IMR-90 (cell line): ENCODE measurements at regions not wholly inside any gene's neighbourhood (a gene's known extent, or its start where the extent isn't known, plus 50 kb on each side); places are given as distances from the start of the nearest gene placed in this dataset.

Source experiments
- ATAC-seq: fragments of 200-7000 bp; cut with Tn5 transposase; 2 replicates; pipeline ENCODE4 v1.9.1; 2020; ENCODE audit warnings: low read depth, mild to moderate bottlenecking, moderate library complexity
- BruUV-seq: library from RNA; stranded (reverse); fragments of 400-500 nt; replicated peaks from 2 replicates; lab custom pipeline; 2021; lab: Mats Ljungman, UMichigan
- CTCF ChIA-PET: fragments of 300-600 bp; formaldehyde crosslinking; extraction: SDS; loops from one replicate; lab custom pipeline; 2021; ENCODE audit warnings: antibody characterized with exemption; lab: Yijun Ruan, JAX
- POLR2A ChIA-PET: fragments of 300-600 bp; sonication (Branson Sonifier 250); formaldehyde crosslinking; loops from one replicate; lab custom pipeline; 2022; ENCODE audit warnings: antibody characterized with exemption; ENCODE audit not compliant: unreplicated experiment; lab: Charles Lee
- DNase-seq: peaks from one replicate; pipeline ENCODE4 v3.0.0; 2013
- H2AFZ ChIP-seq: replicated peaks from 2 replicates; pipeline ENCODE3; 2013; ENCODE audit warnings: low read length, mild to moderate bottlenecking; ENCODE audit not compliant: poor library complexity
- H2AK5ac ChIP-seq: 2 replicates; pipeline ENCODE4 v1.6.1; 2013; ENCODE audit warnings: low read depth, low read length, inconsistent platforms
- H2AK9ac ChIP-seq: replicated peaks from 2 replicates; pipeline ENCODE3; 2013; ENCODE audit warnings: mild to moderate bottlenecking, low read depth, low read length, moderate library complexity; ENCODE audit not compliant: poor library complexity
- H2BK120ac ChIP-seq: 2 replicates; pipeline ENCODE4 v1.6.1; 2013; ENCODE audit warnings: low read depth, low read length, inconsistent platforms
- H2BK15ac ChIP-seq: 3 replicates; pipeline ENCODE4 v1.6.1; 2013; ENCODE audit warnings: low read depth, low read length, inconsistent platforms
- H2BK20ac ChIP-seq: 2 replicates; pipeline ENCODE4 v1.6.1; 2013; ENCODE audit warnings: low read depth, mild to moderate bottlenecking, inconsistent platforms, low read length, moderate library complexity
- H2BK5ac ChIP-seq: 2 replicates; pipeline ENCODE4 v1.6.1; 2013; ENCODE audit warnings: mild to moderate bottlenecking, low read depth, low read length, inconsistent platforms; ENCODE audit not compliant: poor library complexity, severe bottlenecking
- H3K14ac ChIP-seq: replicated peaks from 2 replicates; pipeline ENCODE4 v1.6.1; 2013; ENCODE audit warnings: low read depth, low read length, inconsistent platforms
- H3K18ac ChIP-seq: 2 replicates; pipeline ENCODE4 v1.6.1; 2013; ENCODE audit warnings: low read depth, low read length, control low read depth
- H3K23ac ChIP-seq: 2 replicates; pipeline ENCODE4 v1.6.1; 2013; ENCODE audit warnings: low read depth, low read length, inconsistent platforms
- H3K27ac ChIP-seq: 2 replicates; pipeline ENCODE4 v1.5.1; 2013; ENCODE audit warnings: mild to moderate bottlenecking, control low read depth, low read length; ENCODE audit not compliant: insufficient read depth
- H3K27me3 ChIP-seq: 2 replicates; pipeline ENCODE4 v1.6.1; 2013; ENCODE audit warnings: low read length; ENCODE audit not compliant: control insufficient read depth, insufficient read depth
- H3K36me3 ChIP-seq: 2 replicates; pipeline ENCODE4 v1.6.1; 2013; ENCODE audit warnings: low read length, mixed read lengths; ENCODE audit not compliant: control insufficient read depth, insufficient read depth
- H3K4ac ChIP-seq: 2 replicates; pipeline ENCODE4 v1.6.1; 2013; ENCODE audit warnings: low read depth, low read length, inconsistent platforms
- H3K4me1 ChIP-seq: 2 replicates; pipeline ENCODE4 v1.6.1; 2013; ENCODE audit warnings: low read length, mixed read lengths; ENCODE audit not compliant: control insufficient read depth, insufficient read depth
- H3K4me2 ChIP-seq: 2 replicates; pipeline ENCODE4 v1.6.1; 2013; ENCODE audit warnings: low read depth, mild to moderate bottlenecking, control low read depth, low read length, moderate library complexity
- H3K4me3 ChIP-seq: 2 replicates; pipeline ENCODE4 v1.5.1; 2013; ENCODE audit warnings: low read depth, mild to moderate bottlenecking, control low read depth, low read length, moderate library complexity; ENCODE audit not compliant: insufficient read depth
- H3K56ac ChIP-seq: 2 replicates; pipeline ENCODE4 v1.6.1; 2013; ENCODE audit warnings: low read length, inconsistent platforms; ENCODE audit not compliant: insufficient read depth; ENCODE audit errors: extremely low read depth
- H3K79me1 ChIP-seq, 2 experiments: 2 replicates each; pipeline ENCODE4 v1.6.1; 2013; ENCODE audit warnings: low read length in 2 of 2, inconsistent platforms in 1 of 2, low read depth in 1 of 2
- H3K9ac ChIP-seq: 2 replicates; pipeline ENCODE4 v1.6.1; 2013; ENCODE audit warnings: low read depth, low read length, control low read depth
- H3K9me1 ChIP-seq: 2 replicates; pipeline ENCODE4 v1.6.1; 2013; ENCODE audit warnings: low read length, inconsistent platforms; ENCODE audit not compliant: insufficient read depth
- H3K9me3 ChIP-seq: 2 replicates; pipeline ENCODE4 v1.6.1; 2013; ENCODE audit warnings: low read length; ENCODE audit not compliant: control insufficient read depth, insufficient read depth
- H4K20me1 ChIP-seq: 2 replicates; pipeline ENCODE4 v1.6.1; 2013; ENCODE audit warnings: low read length, inconsistent platforms; ENCODE audit not compliant: insufficient read depth
- H4K5ac ChIP-seq: 2 replicates; pipeline ENCODE4 v1.6.1; 2013; ENCODE audit warnings: mild to moderate bottlenecking, low read depth, low read length, control low read depth
- H4K8ac ChIP-seq, 2 experiments: 2 replicates each; pipeline ENCODE4 v1.6.1; 2013; ENCODE audit warnings: low read depth in 2 of 2, low read length in 2 of 2, control low read depth in 1 of 2, inconsistent platforms in 1 of 2
- H4K91ac ChIP-seq: 2 replicates; pipeline ENCODE4 v1.6.1; 2013; ENCODE audit warnings: low read depth, low read length, inconsistent platforms; ENCODE audit not compliant: insufficient read depth
- BHLHE40 ChIP-seq: fragments of 150-350 bp; IDR thresholded peaks from 2 replicates; pipeline ENCODE4 v1.6.1; 2016; ENCODE audit warnings: mild to moderate bottlenecking, low read depth, low read length
- CEBPB ChIP-seq: IDR thresholded peaks from 2 replicates; pipeline ENCODE4 v1.6.1; 2012; ENCODE audit warnings: low read depth, low read length, improper control_type of control experiment
- CHD1 ChIP-seq: IDR thresholded peaks from 2 replicates; pipeline ENCODE4 v1.6.1; 2012; ENCODE audit warnings: low read depth, low read length, improper control_type of control experiment
- ELK1 ChIP-seq: fragments of 150-350 bp; IDR thresholded peaks from 2 replicates; pipeline ENCODE4 v1.6.1; 2016; ENCODE audit warnings: low read depth, mild to moderate bottlenecking, low read length, moderate library complexity, borderline replicate concordance
- FOS ChIP-seq: fragments of 150-350 bp; IDR thresholded peaks from 2 replicates; pipeline ENCODE4 v1.6.1; 2016; ENCODE audit warnings: low read depth, low read length
- MAFK ChIP-seq: IDR thresholded peaks from 2 replicates; pipeline ENCODE4 v1.6.1; 2012; ENCODE audit warnings: low read depth, low read length, improper control_type of control experiment
- MAZ ChIP-seq: IDR thresholded peaks from 2 replicates; pipeline ENCODE4 v1.6.1; 2012; ENCODE audit warnings: low read depth, mild to moderate bottlenecking, low read length, improper control_type of control experiment, moderate library complexity, borderline replicate concordance
- MXI1 ChIP-seq: IDR thresholded peaks from 2 replicates; pipeline ENCODE4 v1.6.1; 2012; ENCODE audit warnings: low read depth, mild to moderate bottlenecking, low read length, moderate library complexity, borderline replicate concordance
- NFE2L2 ChIP-seq: fragments of 150-350 bp; IDR thresholded peaks from 2 replicates; pipeline ENCODE4 v1.6.1; 2016; ENCODE audit warnings: low read depth, mild to moderate bottlenecking, low read length
- POLR2A ChIP-seq: IDR thresholded peaks from 2 replicates; pipeline ENCODE4 v1.6.1; 2012; ENCODE audit warnings: mild to moderate bottlenecking, low read depth, low read length
- RAD21 ChIP-seq: IDR thresholded peaks from 2 replicates; pipeline ENCODE4 v1.6.1; 2012; ENCODE audit warnings: low read length, improper control_type of control experiment
- RCOR1 ChIP-seq: IDR thresholded peaks from 2 replicates; pipeline ENCODE4 v1.6.1; 2012; ENCODE audit warnings: mild to moderate bottlenecking, low read length, improper control_type of control experiment; ENCODE audit not compliant: insufficient replicate concordance
- RFX5 ChIP-seq: IDR thresholded peaks from 2 replicates; pipeline ENCODE4 v1.8.0; 2012; ENCODE audit warnings: low read depth, mild to moderate bottlenecking, low read length, moderate library complexity
- SMC3 ChIP-seq: fragments of 150-350 bp; IDR thresholded peaks from 2 replicates; pipeline ENCODE4 v1.6.1; 2016; ENCODE audit warnings: low read depth, mild to moderate bottlenecking, antibody characterized with exemption, low read length, moderate library complexity
- WGBS, 2 experiments: methylation state at CpG; one replicate each; pipeline versions ENCODE4 v1.1.5 to v1.1.7; 2013; ENCODE audit warnings: missing lambda C conversion rate in 2 of 2; ENCODE audit not compliant: insufficient read length in 1 of 2; ENCODE audit errors: extremely low coverage in 2 of 2; 5-methylcytosine and 5-hydroxymethylcytosine counted together
- dilution Hi-C: fragments of 300-500 bp; cut with HindIII; formaldehyde crosslinking; loops from one replicate; pipeline ENCODE4 v1.14.3; 2018; ENCODE audit warnings: low sequenced_read_pairs; ENCODE audit not compliant: unreplicated experiment
- in situ Hi-C: fragments of 300-500 bp; cut with MboI; formaldehyde crosslinking; loops from 3 replicates; pipeline ENCODE4 v1.14.3; 2019; ENCODE audit warnings: low sequenced_read_pairs, inconsistent platforms, mixed read lengths
- intact Hi-C: fragments of 100-400 bp; cut with micrococcal nuclease; formaldehyde crosslinking; loops from 2 replicates; pipeline ENCODE4 v1.10.0; 2022
- TF ChIP-seq, protein P1 (sequence below): fragments of 150-350 bp; IDR thresholded peaks from 2 replicates; pipeline ENCODE4 v1.6.1; 2017; ENCODE audit warnings: mild to moderate bottlenecking, antibody characterized with exemption, low read length, low read depth
- TF ChIP-seq, protein P2 (sequence below): conservative IDR thresholded peaks from 2 replicates; pipeline ENCODE4 v1.5.1; 2012; ENCODE audit warnings: mild to moderate bottlenecking, low read depth, low read length, improper control_type of control experiment

DNA sequence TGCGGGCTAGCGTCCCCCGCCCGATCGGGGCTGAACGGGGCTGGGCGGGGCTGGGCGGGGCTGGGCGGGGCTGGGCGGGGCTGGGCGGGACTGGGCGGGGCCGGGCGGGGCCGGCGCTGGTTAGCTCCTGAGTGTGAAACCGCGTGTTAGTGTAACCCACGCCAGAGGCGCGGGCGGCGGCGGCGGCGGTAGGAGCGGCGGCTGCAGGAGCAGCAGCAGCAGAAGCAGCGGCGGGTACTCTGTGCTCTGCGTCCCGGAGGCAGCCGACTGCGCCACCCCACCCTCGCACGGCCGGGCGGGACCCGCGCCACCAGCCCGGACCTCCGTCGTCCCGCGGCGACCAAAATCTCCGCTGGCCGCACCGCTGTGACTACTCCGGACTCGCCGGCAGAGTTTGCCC is 128.1 kb downstream of the LAS1L start:
- DNase-seq (no peak), ATAC-seq (no peak; the same call in 1 of the 2 replicates)
- Histone ChIP-seq H3K36me3 (no peaks in the 10 kb centered on the region), H4K20me1 (no peaks in the 10 kb centered on the region), H3K14ac (no peak overlapping the region), H3K4ac (no peak overlapping the region), H3K27me3 (no peaks in the 10 kb centered on the region; the same call in none of the 2 replicates), H3K79me1 (no peaks in the 10 kb centered on the region), H3K4me3 (no peak overlapping the region), H4K5ac (no peak overlapping the region), H3K23ac (no peak overlapping the region), H4K91ac (no peak overlapping the region), H2AK5ac (no peak overlapping the region), H3K56ac (no peak overlapping the region), H3K9ac (no peak overlapping the region), H3K18ac (no peak overlapping the region), H2BK15ac (no peak overlapping the region), H3K9me3 (no peaks in the 10 kb centered on the region), H2AK9ac (no peak overlapping the region), H3K4me1 (no peaks in the 10 kb centered on the region), H2BK5ac (no peak overlapping the region), H4K8ac (no peak overlapping the region), H3K4me2 (no peak overlapping the region), H3K9me1 (no peaks in the 10 kb centered on the region), H2BK120ac (no peak overlapping the region), H3K27ac (no peak overlapping the region), H2AFZ (no peak overlapping the region), H2BK20ac (no peak overlapping the region)
- WGBS, 2 experiments: 27% methylated on average over 12 of the region's 52 CpGs; no CpG with 5 or more reads in 1 of the 2 experiments
- ChIA-PET CTCF (no interaction called here), POLR2A (no interaction called here)
- dilution Hi-C loops (no loop called here), intact Hi-C loops (no loop called here), in situ Hi-C loops (no loop called here)
- no TSS peak for BruUV-seq
- TF ChIP-seq RFX5 (no peak), MAFK (no peak), POLR2A (no peak), SMC3 (no peak), ELK1 (no peak), MXI1 (no peak), RCOR1 (no peak), BHLHE40 (no peak), CEBPB (no peak), MAZ (no peak), RAD21 (no peak), FOS (no peak), CHD1 (no peak), NFE2L2 (no peak)
- TF ChIP-seq, protein P1, sequence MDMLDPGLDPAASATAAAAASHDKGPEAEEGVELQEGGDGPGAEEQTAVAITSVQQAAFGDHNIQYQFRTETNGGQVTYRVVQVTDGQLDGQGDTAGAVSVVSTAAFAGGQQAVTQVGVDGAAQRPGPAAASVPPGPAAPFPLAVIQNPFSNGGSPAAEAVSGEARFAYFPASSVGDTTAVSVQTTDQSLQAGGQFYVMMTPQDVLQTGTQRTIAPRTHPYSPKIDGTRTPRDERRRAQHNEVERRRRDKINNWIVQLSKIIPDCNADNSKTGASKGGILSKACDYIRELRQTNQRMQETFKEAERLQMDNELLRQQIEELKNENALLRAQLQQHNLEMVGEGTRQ: no peak
- TF ChIP-seq, protein P2, sequence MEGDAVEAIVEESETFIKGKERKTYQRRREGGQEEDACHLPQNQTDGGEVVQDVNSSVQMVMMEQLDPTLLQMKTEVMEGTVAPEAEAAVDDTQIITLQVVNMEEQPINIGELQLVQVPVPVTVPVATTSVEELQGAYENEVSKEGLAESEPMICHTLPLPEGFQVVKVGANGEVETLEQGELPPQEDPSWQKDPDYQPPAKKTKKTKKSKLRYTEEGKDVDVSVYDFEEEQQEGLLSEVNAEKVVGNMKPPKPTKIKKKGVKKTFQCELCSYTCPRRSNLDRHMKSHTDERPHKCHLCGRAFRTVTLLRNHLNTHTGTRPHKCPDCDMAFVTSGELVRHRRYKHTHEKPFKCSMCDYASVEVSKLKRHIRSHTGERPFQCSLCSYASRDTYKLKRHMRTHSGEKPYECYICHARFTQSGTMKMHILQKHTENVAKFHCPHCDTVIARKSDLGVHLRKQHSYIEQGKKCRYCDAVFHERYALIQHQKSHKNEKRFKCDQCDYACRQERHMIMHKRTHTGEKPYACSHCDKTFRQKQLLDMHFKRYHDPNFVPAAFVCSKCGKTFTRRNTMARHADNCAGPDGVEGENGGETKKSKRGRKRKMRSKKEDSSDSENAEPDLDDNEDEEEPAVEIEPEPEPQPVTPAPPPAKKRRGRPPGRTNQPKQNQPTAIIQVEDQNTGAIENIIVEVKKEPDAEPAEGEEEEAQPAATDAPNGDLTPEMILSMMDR: no peak
